HepG2 (cell line): ENCODE measurements at regions not wholly inside any gene's neighbourhood (a gene's known extent, or its start where the extent isn't known, plus 50 kb on each side); places are given as distances from the start of the nearest gene placed in this dataset.

Source experiments
- CTCF ChIP-seq: sonication (generic); formaldehyde crosslinking; IDR thresholded peaks from 2 replicates; pipeline ENCODE4 v1.5.0; 2020; ENCODE audit warnings: mild to moderate bottlenecking, missing genetic modification reagents, moderate library complexity
- E2F5 ChIP-seq: sonication (generic); formaldehyde crosslinking; conservative IDR thresholded peaks from 2 replicates; pipeline ENCODE4 v1.4.0; 2020; ENCODE audit warnings: missing genetic modification reagents
- ELF3 ChIP-seq: IDR thresholded peaks from 2 replicates; pipeline ENCODE4 v1.6.1; 2016; ENCODE audit warnings: missing genetic modification reagents, missing compliant biosample characterization
- SOX5 ChIP-seq: IDR thresholded peaks from 2 replicates; pipeline ENCODE4 v1.6.1; 2016; ENCODE audit warnings: borderline replicate concordance
- THYN1 ChIP-seq: sonication (generic); formaldehyde crosslinking; IDR thresholded peaks from 2 replicates; pipeline ENCODE4 v1.8.1; 2023; ENCODE audit warnings: low read depth, mild to moderate bottlenecking, moderate library complexity, missing genetic modification reagents, borderline replicate concordance
- ZHX1 ChIP-seq: sonication (generic); formaldehyde crosslinking; IDR thresholded peaks from 2 replicates; pipeline ENCODE4 v1.8.1; 2022; ENCODE audit warnings: low read depth, mild to moderate bottlenecking, missing genetic modification reagents
- ZNF572 ChIP-seq: sonication (generic); formaldehyde crosslinking; IDR thresholded peaks from 2 replicates; pipeline ENCODE4 v1.5.1; 2020; ENCODE audit warnings: mild to moderate bottlenecking, missing genetic modification reagents
- ZNF580 ChIP-seq: IDR thresholded peaks from 2 replicates; pipeline ENCODE4 v1.6.1; 2016; ENCODE audit warnings: low read depth, borderline replicate concordance
- ZNF776 ChIP-seq: sonication (generic); formaldehyde crosslinking; IDR thresholded peaks from 2 replicates; pipeline ENCODE4 v1.4.0; 2020; ENCODE audit warnings: mild to moderate bottlenecking, missing genetic modification reagents

GRCh38 chr12:65634061-65634460 lies 190.2 kb upstream of the HMGA2 start:
- TF ChIP-seq CTCF (CRISPR knock-in tag) (no peak), THYN1 (CRISPR knock-in tag) (no peak), ELF3 (no peak), ZHX1 (CRISPR knock-in tag) (no peak), ZNF776 (CRISPR knock-in tag) (no peak), E2F5 (CRISPR knock-in tag) (no peak), SOX5 (CRISPR knock-in tag) (no peak), ZNF580 (no peak), ZNF572 (no peak)
